Activated CD8-positive, alpha-beta memory T cell treated with anti-CD3 and anti-CD28 coated beads, Interleukin-2, amount 10 ng/mL, durations not matched to agents 7 days and 5 days (primary cell): ENCODE measurements at regions not wholly inside any gene's neighbourhood (a gene's known extent, or its start where the extent isn't known, plus 50 kb on each side); places are given as distances from the start of the nearest gene placed in this dataset.
"Not testable (repeated sequence)": the region's sequence is repeated elsewhere in the genome, so short reads cannot be mapped to it uniquely, and the experiment has no call there.

Experiments
- ATAC-seq: fragments of 150-1000 bp; cut with Tn5 transposase; one replicate; pipeline ENCODE4 v1.10.0; 2021; ENCODE audit warnings: moderate library complexity
- CTCF ChIA-PET: fragments of 350-600 bp; sonication (Branson Sonifier 250); formaldehyde crosslinking; loops from one replicate; lab custom pipeline; 2021; ENCODE audit warnings: antibody characterized with exemption; lab: Charles Lee
- DNase-seq: peaks from one replicate; pipeline ENCODE4 v3.0.0-alpha.2; 2020
- H3K27ac Mint-ChIP-seq: one replicate; pipeline ENCODE4 v1.8.0; 2021; ENCODE audit warnings: mild to moderate bottlenecking, mixed read lengths
- H3K27me3 Mint-ChIP-seq: one replicate; pipeline ENCODE4 v1.8.0; 2021; ENCODE audit warnings: mixed read lengths
- H3K36me3 Mint-ChIP-seq: one replicate; pipeline ENCODE4 v1.8.0; 2021; ENCODE audit warnings: mild to moderate bottlenecking, mixed read lengths
- H3K4me1 Mint-ChIP-seq: one replicate; pipeline ENCODE4 v1.8.0; 2021; ENCODE audit warnings: mixed read lengths
- H3K4me3 Mint-ChIP-seq: one replicate; pipeline ENCODE4 v1.8.0; 2021; ENCODE audit warnings: mild to moderate bottlenecking, moderate library complexity, mixed read lengths
- H3K9me3 Mint-ChIP-seq: one replicate; pipeline ENCODE4 v1.8.0; 2022; ENCODE audit warnings: low read depth, mixed read lengths

GRCh38 chr3:72517336-72517735 is 330.9 kb downstream of the SHQ1 start:
- peaks cover 26% of the 10 kb centered on the region for H3K4me1 Mint-ChIP-seq
- H3K4me3 Mint-ChIP-seq = no peak overlapping the region
- DNase-seq (no peak), ATAC-seq (no peak)
- no peak overlapping the region for H3K27ac Mint-ChIP-seq
- peaks cover 2% of the 10 kb centered on the region for H3K36me3 Mint-ChIP-seq
- CTCF ChIA-PET = no interaction called here
- H3K9me3 Mint-ChIP-seq = peaks cover 6% of the 10 kb centered on the region
- no peaks in the 10 kb centered on the region for H3K27me3 Mint-ChIP-seq

- CTCF ChIA-PET = no interaction called here
- peaks cover 2% of the 10 kb centered on the region for H3K36me3 Mint-ChIP-seq
- no peaks in the 10 kb centered on the region for H3K27me3 Mint-ChIP-seq
- peaks cover 6% of the 10 kb centered on the region for H3K9me3 Mint-ChIP-seq
- DNase-seq (no peak), ATAC-seq (no peak)
- no peak overlapping the region for H3K27ac Mint-ChIP-seq
- H3K4me3 Mint-ChIP-seq = no peak overlapping the region
- H3K4me1 Mint-ChIP-seq = peaks cover 21% of the 10 kb centered on the region
Measured at GRCh38 chr3:72516361-72516760, 331.9 kb downstream of the SHQ1 start.

- Mint-ChIP-seq H3K9me3 (peaks cover 6% of the 10 kb centered on the region), H3K4me1 (peaks cover 21% of the 10 kb centered on the region), H3K27me3 (no peaks in the 10 kb centered on the region), H3K27ac (no peak overlapping the region), H3K4me3 (no peak overlapping the region), H3K36me3 (peaks cover 2% of the 10 kb centered on the region)
- no peak for DNase-seq
- CTCF ChIA-PET = no interaction called here
- no peak for ATAC-seq
Measured at GRCh38 chr3:72515941-72516340, 332.3 kb downstream of the SHQ1 start.

DNA sequence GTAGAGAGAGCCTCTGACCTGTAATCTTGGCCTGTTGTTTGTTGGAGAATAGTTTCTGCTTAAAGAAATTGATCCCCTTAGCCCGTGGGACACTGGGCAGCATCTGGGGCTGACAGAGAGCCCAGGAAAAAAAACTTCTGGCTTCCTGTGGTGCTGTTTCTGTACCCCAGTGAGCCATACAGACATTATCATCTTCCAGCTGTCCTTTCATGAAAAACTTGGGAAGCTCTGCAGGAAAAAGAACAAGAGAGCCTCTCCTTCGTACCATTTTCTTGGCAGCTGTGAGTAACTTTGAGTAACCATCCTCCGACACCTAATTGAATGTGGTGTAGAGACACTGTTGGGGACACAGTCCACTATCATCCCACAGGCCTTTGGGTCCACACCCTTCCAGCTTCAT is 333.0 kb downstream of the SHQ1 start:
- Mint-ChIP-seq H3K4me3 (no peak overlapping the region), H3K9me3 (peaks cover 6% of the 10 kb centered on the region), H3K27ac (no peak overlapping the region), H3K27me3 (no peaks in the 10 kb centered on the region), H3K36me3 (peaks cover 2% of the 10 kb centered on the region), H3K4me1 (peaks cover 17% of the 10 kb centered on the region)
- ATAC-seq (no peak), DNase-seq (no peak)
- CTCF ChIA-PET = no interaction called here

GRCh38 chr3:72510247-72510646 is 338.0 kb downstream of the SHQ1 start:
- no peak for ATAC-seq
- no peaks in the 10 kb centered on the region for H3K27me3 Mint-ChIP-seq
- no peak overlapping the region for H3K27ac Mint-ChIP-seq
- H3K9me3 Mint-ChIP-seq = no peaks in the 10 kb centered on the region
- H3K4me3 Mint-ChIP-seq = no peak overlapping the region
- H3K4me1 Mint-ChIP-seq = peaks cover 18% of the 10 kb centered on the region
- CTCF ChIA-PET = no interaction called here
- no peak for DNase-seq
- no peaks in the 10 kb centered on the region for H3K36me3 Mint-ChIP-seq

GRCh38 chr3:72505539-72506405 is 342.5 kb downstream of the SHQ1 start:
- CTCF ChIA-PET = no interaction called here
- DNase-seq = no peak
- no peak overlapping the region for H3K27ac Mint-ChIP-seq
- H3K9me3 Mint-ChIP-seq = no peaks in the 10 kb centered on the region
- H3K27me3 Mint-ChIP-seq = no peaks in the 10 kb centered on the region
- ATAC-seq = no peak
- H3K36me3 Mint-ChIP-seq = peaks cover 1% of the 10 kb centered on the region
- H3K4me3 Mint-ChIP-seq = no peak overlapping the region
- peaks cover 9% of the 10 kb centered on the region for H3K4me1 Mint-ChIP-seq

- H3K4me3 Mint-ChIP-seq, H3K9me3 Mint-ChIP-seq, H3K27me3 Mint-ChIP-seq, CTCF ChIA-PET, H3K36me3 Mint-ChIP-seq, DNase-seq, ATAC-seq, H3K27ac Mint-ChIP-seq, H3K4me1 Mint-ChIP-seq: not testable (repeated sequence)
Measured at GRCh38 chr3:72497501-72497900, 350.7 kb downstream of the SHQ1 start.

DNA sequence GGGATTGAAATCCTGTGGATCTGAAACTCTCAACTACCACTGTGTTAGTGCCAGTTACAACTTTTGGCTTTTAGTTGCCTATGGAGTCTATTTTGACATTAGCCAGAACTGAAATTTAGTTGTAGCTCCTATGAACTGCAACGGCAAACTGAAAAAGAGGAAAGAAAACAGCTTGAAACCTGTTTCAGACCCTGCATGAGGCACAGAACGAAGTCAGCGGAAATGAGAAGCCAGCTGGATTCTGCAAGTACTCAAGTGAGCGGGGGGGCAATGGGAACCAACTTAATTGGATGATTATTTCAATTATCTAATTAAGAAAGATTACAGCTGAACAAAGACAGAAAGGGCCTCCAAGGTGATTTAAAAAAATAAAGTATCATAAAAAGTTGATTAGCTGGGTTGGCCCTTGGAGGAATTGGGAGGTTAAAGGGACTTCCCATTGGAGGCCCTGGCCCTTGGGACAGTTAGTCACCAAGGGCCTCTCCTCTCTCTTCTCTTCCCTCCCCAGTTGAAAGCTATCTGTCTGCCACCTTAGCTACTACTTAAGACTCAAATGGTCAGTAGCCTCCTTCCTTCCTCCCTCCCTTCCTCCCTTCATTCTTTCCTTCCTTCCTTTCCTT is 352.1 kb downstream of the SHQ1 start:
- Mint-ChIP-seq H3K27ac (no peak overlapping the region), H3K36me3 (peaks cover 2% of the 10 kb centered on the region), H3K4me3 (no peak overlapping the region), H3K27me3 (no peaks in the 10 kb centered on the region), H3K4me1 (peaks cover 3% of the 10 kb centered on the region), H3K9me3 (no peaks in the 10 kb centered on the region)
- no peak for ATAC-seq
- no peak for DNase-seq
- CTCF ChIA-PET = no interaction called here

DNA sequence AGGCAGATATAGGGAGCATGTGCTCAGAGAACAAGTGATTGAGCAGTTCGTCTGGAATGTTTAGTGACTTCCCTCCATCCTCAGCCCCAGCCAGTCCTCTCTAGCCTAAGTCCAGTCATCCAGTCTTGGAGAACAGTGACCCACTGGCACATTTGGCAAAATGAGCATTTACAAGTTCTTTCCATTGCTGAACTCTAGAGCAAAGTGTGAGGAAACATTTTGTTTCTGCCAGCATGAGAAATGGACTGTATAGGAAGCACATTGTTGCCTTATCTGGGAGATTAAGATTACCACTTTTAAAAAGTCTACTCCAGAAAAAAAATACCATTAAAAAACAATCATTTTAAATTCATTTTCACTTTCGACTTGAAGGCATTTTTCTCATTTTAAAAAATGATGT is 353.6 kb downstream of the SHQ1 start:
- DNase-seq (no peak), ATAC-seq (no peak)
- Mint-ChIP-seq H3K4me3 (no peak overlapping the region), H3K9me3 (no peaks in the 10 kb centered on the region), H3K27me3 (no peaks in the 10 kb centered on the region), H3K27ac (no peak overlapping the region), H3K4me1 (peaks cover 3% of the 10 kb centered on the region), H3K36me3 (peaks cover 2% of the 10 kb centered on the region)
- CTCF ChIA-PET = no interaction called here

- no peak overlapping the region for H3K4me3 Mint-ChIP-seq
- no peak for ATAC-seq
- H3K27me3 Mint-ChIP-seq = no peaks in the 10 kb centered on the region
- peaks cover 2% of the 10 kb centered on the region for H3K36me3 Mint-ChIP-seq
- H3K4me1 Mint-ChIP-seq = peaks cover 3% of the 10 kb centered on the region
- CTCF ChIA-PET = interaction anchor here (0.7 kb wide), 1 partner anchor 489 kb away, joined by 3 read pairs; no protein-coding TSS in a partner anchor
- H3K27ac Mint-ChIP-seq = no peak overlapping the region
- DNase-seq = no peak
- no peaks in the 10 kb centered on the region for H3K9me3 Mint-ChIP-seq
Measured at GRCh38 chr3:72494130-72494529, 354.1 kb downstream of the SHQ1 start.

GRCh38 chr3:72492240-72492639 is 356.0 kb downstream of the SHQ1 start:
- CTCF ChIA-PET = no interaction called here
- Mint-ChIP-seq H3K27ac (no peak overlapping the region), H3K4me3 (no peak overlapping the region), H3K4me1 (peaks cover 13% of the 10 kb centered on the region), H3K27me3 (no peaks in the 10 kb centered on the region), H3K36me3 (peaks cover 2% of the 10 kb centered on the region), H3K9me3 (no peaks in the 10 kb centered on the region)
- DNase-seq (no peak), ATAC-seq (no peak)

DNA sequence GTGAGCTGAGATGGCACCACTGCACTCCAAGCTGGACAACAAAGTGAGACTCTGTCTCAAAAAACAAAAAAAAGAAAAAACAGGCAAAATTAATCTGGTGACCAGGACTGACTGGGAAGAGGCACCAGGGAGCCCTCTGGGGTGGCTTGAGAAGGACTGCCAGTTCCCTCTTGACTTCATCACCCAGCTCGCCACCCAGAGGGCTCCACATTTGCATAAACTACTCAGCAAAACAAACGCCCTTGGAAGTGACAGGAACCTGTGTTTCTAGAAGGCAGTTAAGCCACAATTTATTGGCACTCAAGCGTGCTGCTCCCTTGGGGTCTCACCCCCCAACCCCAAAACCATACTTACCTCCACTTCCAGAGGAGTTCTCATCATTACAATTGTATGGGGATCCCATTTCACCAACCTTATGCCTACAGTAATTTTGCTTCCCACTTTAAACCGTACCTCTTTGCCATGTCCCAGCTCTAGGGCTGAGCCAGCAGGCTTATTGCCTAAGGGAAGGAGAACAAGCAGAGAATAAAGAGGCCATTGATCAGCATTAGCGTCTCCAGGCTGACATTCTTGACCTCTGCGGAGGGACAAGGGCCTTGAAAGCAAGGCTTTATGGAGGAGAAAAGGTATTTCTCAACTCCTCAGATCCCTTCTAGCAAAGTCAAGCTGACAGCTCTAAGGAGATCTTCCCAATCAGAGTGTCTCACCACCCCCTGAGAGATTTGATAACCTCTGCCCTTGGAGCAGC is 357.4 kb downstream of the SHQ1 start:
- H3K9me3 Mint-ChIP-seq = no peaks in the 10 kb centered on the region
- CTCF ChIA-PET = no interaction called here
- ATAC-seq = no peak

DNA sequence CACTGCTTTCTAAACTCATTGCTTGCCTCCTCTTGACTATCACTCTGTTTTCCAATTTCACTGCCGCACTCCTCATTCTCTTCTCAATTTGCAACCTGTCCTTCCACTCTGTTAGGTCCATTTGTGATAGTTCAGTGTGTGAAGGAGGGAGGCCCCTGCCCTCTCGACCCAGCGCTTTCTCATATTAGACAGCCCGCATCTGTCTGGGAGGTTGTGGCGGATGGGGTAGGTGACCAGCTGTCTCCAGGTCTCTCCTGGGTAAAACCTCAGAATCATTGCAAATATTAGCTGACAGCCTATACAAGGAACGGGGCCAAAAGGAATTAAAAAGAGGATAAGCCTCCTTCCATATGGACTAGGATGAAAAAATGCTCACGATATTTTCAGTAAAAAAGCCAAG is 358.3 kb downstream of the SHQ1 start:
- Mint-ChIP-seq H3K27me3 (no peaks in the 10 kb centered on the region), H3K36me3 (peaks cover 5% of the 10 kb centered on the region), H3K27ac (no peak overlapping the region), H3K9me3 (no peaks in the 10 kb centered on the region), H3K4me1 (peaks cover 31% of the 10 kb centered on the region), H3K4me3 (no peak overlapping the region)
- ATAC-seq = no peak
- DNase-seq = no peak
- CTCF ChIA-PET = no interaction called here

More for the DNA sequence above, 357.4 kb downstream of the SHQ1 start:
- Mint-ChIP-seq H3K36me3 (peaks cover 3% of the 10 kb centered on the region), H3K4me1 (peaks cover 25% of the 10 kb centered on the region), H3K27me3 (no peaks in the 10 kb centered on the region), H3K4me3 (no peak overlapping the region), H3K27ac (no peak overlapping the region)
- DNase-seq = no peak

GRCh38 chr3:72488738-72489035 is 359.6 kb downstream of the SHQ1 start:
- H3K9me3 Mint-ChIP-seq = no peaks in the 10 kb centered on the region
- H3K36me3 Mint-ChIP-seq = peaks cover 8% of the 10 kb centered on the region
- no peak overlapping the region for H3K27ac Mint-ChIP-seq
- CTCF ChIA-PET = no interaction called here
- DNase-seq (no peak), ATAC-seq (no peak)
- peaks cover 36% of the 10 kb centered on the region for H3K4me1 Mint-ChIP-seq
- no peak overlapping the region for H3K4me3 Mint-ChIP-seq
- H3K27me3 Mint-ChIP-seq = no peaks in the 10 kb centered on the region
